Kasumi-1 (cell line): ENCODE measurements at regions not wholly inside any gene's neighbourhood (a gene's known extent, or its start where the extent isn't known, plus 50 kb on each side); places are given as distances from the start of the nearest gene placed in this dataset.
"Not testable (repeated sequence)": the region's sequence is repeated elsewhere in the genome, so short reads cannot be mapped to it uniquely, and the experiment has no call there.

Source experiments
- DNase-seq, 2 experiments: peaks; one replicate each; lab custom pipeline; 2025; lab: John Stamatoyannopoulos, UW

DNA sequence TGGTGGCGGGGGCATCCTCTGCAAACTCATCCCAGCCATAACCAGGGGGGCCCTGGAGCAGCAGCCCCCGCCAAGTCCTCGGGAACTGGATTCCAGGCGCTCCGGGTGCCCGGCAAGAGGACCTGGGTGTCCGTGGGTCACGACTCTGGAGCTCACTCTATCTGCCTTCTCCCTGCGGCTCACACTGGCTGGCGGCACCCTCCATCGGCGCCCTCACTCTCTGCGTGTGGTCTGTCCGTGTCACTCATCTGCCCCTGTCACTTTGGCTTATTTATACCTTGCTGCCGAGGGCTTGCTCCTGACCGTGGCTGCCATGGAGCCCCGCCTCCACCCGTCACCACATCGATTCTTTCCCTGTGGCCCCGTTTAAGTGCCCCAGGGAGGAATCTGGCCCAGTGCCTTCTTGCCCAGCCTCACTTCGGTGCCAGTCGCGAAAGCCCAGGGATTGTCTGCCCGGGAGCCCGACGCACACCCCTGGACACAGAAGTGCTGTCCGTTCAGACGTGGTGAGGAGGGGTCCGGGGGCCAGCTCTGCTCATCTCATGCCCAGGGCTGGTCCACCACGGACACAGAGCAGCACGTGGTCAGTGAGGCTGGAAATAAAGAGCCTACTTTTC is 115.7 kb upstream of the ZNF469 start:
- DNase-seq, result not testable (repeated sequence)

DNA sequence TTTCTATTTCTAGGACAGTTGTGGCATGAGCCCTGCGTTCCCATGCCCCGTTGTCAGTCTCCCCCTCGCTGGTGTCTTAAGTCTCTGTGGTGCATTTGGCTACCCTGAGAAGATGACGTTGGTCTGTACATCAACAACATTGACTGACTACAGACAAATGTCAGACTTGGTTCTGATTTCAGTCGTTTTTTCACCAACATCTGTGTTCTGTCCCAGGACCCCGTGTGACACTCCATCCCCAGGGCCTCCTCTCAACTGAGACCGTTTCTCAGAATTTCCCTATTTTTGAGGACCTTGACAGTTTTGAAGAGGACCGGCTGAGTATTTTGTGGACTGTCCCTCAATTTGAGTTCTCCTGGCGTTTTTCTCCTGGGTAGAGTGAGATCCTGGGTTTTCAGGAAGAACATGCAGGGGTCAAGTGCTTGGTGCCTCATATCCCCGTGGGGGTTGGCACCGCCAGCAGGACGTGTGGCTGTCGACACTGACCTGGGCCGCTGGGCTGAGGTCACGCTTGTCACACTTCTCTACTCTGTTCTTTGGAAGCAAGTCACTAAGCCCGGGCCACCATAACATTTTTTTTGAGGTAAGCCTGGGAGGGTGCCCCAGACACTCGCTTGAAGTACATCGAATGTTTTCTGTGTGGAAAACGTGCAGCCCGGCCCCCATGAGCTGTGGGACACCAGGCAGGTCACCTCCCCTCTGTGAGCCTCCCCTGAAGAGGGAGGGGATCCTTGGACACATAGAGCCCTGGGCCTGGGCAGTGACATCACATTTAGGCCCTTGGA is 114.4 kb upstream of the ZNF469 start:
- DNase-seq, result not testable (repeated sequence)

DNA sequence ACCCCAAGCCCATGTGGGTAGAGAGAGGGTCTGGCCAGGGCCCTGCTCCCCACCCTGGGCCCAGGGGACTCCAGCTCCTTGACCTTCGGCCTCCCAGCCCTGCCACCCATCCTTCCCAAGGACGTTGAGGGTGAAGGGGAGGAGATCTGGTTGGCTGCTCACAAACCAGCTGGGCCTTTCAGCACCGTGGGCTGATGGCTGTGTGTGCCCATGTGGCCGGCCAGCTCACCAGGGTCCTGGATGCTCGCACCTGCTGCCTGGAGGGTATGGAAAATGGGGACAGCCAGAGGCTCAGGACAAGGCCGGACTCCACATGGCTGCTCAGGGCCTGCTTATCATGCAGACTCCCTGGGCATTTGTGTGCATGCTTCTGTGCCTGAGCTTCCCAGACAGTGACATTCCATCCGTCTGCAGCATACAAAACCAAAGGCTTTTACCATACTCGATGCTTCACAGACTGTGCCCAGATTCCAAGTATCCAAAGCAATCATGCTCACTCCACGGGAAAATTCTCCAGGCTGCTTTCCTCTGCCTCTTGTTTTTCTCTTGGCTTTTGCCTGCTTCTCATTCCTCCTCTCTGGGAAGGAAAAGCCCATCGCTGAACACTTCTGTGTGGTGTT is 112.5 kb upstream of the ZNF469 start:
- not testable (repeated sequence) for DNase-seq

GRCh38 chr16:88271296-88271695 is 111.5 kb upstream of the ZNF469 start:
- not testable (repeated sequence) for DNase-seq

GRCh38 chr16:88271776-88272175 is 111.0 kb upstream of the ZNF469 start:
- DNase-seq, result not testable (repeated sequence)

DNA sequence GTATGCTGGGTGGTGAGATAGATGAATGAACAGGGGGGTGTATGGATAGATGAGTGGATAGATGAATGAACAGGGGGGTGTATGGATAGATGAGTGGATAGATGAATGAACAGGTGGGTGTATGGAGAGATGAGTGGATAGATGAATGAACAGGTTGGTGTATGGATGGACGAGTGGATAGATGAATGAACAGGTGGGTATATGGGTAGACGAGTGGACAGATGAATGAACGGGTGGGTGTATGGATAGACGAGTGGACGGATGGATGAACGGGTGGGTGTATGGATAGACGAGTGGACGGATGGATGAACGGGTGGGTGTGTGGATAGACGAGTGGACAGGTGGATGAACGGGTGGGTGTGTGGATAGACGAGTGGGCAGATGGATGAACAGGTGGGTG is 110.3 kb upstream of the ZNF469 start:
- DNase-seq, result not testable (repeated sequence)

DNA sequence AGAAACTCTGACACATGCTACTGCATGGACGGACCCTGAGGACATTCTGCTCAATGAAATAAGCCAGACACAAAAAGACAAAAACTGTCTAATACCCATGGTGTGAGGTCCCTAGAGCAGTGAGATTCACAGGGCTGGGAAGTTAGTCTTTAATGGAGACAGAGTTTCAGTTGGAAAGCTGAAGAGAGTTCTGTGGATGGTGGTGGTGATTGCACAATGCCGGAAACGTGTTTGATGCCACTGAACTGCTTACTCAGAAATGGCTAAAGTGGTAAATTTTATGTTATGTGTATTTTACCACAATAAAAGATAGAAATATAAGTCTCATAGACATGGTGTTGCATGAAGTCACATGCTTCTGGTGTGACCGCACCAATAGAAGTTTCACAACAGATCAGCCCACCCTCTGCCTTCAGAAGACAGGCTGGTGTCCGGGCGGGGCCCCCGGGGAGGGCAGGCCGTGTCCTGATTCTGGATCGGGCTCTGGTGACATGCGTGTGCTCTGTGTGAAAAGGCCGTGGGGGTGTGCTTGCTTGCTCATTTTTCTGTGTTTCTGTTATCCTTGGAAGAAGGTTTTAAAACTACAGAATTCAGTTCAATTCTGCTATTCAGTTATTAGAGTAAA is 108.5 kb upstream of the ZNF469 start:
- peak in 1 of 2 experiments; percentile 2 for DNase-seq

- no peak for DNase-seq
These were observed 107.9 kb upstream of the ZNF469 start for GRCh38 chr16:88274847-88275246.

DNA sequence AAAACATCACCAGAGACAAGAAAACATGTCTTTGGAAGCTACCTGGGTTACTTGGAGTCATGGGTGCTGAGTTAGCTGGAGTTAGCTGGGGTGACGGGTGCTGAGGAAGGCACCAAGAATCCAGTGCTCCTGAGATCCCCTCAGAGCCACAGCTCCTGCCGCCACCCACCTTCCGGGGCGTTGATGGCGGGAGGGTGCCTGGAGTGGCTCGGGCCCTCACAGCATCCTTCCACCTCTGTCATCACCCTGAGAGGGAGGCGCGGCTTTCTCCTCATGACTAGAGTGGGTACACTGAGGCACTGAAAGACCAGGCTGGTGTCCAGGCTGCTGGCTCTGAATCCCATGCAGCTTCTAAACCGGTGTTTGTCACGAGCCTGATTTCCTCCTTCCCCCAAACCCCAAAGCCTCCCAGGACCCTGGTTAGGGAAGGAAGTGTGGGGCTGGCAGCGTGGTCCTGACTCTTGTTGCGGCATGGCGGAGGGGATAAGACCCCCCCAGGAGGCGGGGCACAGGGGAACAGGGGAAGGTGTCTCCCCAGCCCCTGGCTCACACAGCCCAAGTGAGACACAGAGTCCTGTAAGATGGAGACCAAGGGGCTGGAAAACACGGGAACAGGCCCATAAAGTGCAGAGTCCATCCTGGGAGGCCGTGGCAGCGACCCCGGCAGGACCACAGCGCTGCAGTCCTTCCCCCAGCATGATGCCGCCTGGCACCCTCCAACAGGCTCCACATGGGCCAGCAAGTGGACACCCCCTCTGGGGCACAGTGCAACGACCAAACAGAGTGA is 107.2 kb upstream of the ZNF469 start:
- DNase-seq, result not testable (repeated sequence)

- DNase-seq, result not testable (repeated sequence)
These were observed 106.6 kb upstream of the ZNF469 start for GRCh38 chr16:88276123-88276588.

GRCh38 chr16:88276591-88276990 is 106.2 kb upstream of the ZNF469 start:
- DNase-seq, result no peak

- DNase-seq, result no peak
These were observed 102.8 kb upstream of the ZNF469 start for GRCh38 chr16:88279998-88280397.

DNA sequence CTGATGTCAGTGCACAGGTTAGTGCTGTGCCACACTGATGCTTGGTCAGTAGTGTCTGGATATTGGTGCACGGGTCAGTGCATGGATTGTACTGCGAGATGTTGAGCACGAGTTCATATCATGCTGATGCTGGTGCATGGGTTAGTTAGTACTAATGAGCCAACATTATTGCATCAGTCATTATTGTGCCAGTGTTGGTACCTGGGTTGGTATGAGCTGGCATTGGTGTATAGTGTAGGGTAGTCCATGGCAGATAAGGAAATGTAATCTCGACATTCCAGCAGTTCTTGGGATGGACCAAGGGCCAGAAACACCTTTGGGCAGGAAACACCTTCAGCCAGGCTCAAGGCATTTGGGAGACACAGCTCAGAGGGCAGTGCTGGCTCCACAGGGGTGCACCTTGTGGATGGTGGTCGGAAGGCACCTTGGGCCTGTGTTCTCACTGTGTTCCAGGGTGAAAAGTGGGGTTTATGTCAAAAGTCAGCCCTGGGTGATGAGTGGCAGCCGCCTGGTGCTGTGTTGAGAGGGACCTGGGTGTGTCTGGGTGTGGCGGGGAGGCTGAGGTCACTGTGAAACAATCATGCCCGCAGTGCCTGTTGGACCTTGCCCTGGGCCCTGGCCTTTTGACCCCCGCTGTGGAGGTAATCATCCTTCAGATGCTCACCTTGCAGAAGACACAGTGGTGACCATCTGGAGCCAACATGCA is 100.7 kb upstream of the ZNF469 start:
- DNase-seq, result no peak

DNA sequence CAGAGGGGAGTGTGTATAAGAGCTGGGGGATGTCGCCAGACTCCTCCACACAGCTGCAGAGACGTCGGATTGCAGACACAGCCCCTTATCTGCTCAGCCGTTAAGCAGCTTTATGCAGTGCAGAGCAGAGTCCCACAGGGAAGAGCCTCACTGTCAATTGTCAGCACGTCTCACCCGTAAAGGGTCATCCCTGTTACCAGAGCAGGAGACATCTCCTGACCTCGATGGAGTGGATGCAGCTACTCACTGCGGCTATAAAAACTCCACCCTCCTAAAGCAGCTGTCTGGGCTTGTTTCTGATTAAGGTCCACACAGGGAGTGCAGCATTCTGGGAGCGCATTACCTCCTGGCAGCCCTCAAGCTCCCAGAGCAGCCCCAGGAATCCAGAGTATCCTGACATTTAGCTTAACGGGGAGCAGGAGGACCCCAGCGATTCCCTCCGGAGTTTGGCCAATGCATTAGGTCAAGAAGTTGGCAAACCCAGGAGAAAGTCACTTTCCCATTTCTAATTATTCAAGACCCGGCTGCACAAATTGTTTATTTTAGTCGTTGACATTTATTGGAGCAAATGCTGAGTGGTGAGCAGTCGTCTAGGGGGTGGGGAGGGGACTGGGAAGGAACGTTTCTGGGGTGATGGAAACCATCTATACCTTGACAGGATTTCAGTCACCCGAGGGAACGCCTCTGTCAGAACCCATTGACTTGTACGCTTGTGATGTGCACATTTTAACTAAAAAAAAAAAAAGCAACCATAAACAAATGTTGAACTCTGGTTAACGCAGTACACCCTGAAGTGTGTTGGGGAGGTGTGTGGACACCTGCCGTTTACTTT is 100.0 kb upstream of the ZNF469 start:
- DNase-seq, result no peak

DNA sequence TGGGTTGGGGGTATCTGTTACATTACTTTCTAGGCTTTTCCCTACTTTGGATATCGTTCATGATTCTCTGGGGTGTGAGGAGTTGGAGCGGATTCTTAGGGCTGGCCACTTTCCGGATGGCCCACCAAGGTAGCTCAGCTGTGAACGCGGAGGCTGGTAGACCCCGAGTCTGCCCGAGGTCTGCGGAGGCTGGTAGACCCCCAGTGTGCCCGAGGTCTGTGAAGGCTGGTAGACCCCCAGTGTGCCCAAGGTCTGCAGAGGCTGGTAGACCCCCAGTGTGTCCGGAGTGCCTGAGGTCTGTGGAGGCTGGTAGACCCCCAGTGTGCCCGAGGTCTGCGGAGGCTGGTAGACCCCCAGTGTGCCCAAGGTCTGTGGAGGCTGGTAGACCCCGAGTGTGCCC is 99.2 kb upstream of the ZNF469 start:
- no peak for DNase-seq

DNA sequence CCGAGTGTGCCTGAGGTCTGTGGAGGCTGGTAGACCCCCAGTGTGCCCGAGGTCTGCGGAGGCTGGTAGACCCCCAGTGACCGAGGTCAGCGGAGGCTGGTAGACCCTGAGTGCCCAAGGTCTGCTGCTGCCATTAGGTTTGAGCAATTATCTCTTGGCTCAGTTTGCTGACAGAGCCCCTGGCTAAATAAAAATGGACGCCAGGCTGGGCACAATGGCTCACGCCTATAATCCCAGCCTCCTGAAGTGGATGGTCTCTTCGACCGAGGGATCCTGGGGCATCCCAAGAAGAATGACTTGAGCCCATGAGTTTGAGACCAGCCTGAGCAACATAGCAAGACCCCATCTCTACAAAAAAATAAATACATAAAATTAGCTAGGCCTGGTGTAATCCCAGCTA is 98.7 kb upstream of the ZNF469 start:
- no peak for DNase-seq

GRCh38 chr16:88284626-88285513 is 97.9 kb upstream of the ZNF469 start:
- no peak for DNase-seq

GRCh38 chr16:88285514-88285822 is 97.3 kb upstream of the ZNF469 start:
- no peak for DNase-seq

DNA sequence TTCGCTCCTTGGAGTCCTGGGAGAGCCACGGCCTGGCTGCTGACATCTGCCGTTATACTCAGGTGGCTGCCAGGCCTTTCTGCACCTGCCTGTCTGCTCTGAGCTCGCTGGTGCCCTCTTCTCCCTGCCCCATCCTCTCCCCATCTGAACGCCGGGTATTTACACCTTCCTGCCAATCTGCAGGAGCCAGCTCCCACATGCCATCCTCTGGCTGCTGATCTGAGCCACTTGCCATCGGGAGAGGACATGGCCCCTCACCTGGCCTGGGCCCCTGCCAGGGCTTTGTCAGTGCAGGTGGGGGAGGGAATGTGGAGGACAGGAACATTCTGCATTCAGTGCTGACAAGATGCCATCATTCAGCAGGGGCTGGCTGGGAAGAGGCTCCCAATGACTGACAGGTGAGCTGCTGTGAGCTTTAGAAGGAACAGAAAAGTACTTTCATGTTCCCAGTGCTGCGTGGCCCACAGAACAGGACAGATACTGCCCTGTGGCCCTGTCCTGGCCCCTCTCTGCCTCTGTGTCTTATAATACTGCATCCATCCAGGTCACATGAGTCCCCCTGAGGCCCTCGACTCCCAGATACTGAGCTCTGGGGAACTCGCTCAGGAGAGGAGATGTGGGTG is 96.3 kb upstream of the ZNF469 start:
- no peak for DNase-seq
